Activated CD8-positive, alpha-beta memory T cell treated with anti-CD3 and anti-CD28 coated beads, Interleukin-2, amount 50 U/mL, for 24 hours (primary cell): ENCODE measurements at regions not wholly inside any gene's neighbourhood (a gene's known extent, or its start where the extent isn't known, plus 50 kb on each side); places are given as distances from the start of the nearest gene placed in this dataset.
"Not testable (repeated sequence)": the region's sequence is repeated elsewhere in the genome, so short reads cannot be mapped to it uniquely, and the experiment has no call there.

Experiments
- DNase-seq: peaks from one replicate; pipeline ENCODE4 v3.0.0-alpha.2; 2020; ENCODE audit errors: extremely low read depth

DNA sequence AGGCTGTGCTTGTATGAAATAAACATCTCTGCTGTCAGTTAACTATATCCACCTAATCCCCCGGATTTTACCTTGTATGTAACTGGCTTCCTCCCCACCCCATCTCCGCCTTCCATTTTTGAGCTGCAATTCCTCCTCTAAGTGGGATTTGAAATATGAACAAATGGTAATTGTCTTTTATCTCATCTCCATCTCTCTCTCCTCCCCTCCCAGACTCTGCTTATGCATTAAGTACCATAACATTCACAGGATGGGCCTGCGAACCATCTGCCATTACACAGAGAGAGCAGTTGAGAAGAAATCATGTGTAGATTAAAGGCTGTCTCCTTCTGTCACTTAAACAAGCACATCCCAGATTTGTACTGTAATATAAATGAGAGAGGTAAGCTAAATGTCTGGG is 1169.9 kb downstream of the TYW1 start:
- DNase-seq = no peak

DNA sequence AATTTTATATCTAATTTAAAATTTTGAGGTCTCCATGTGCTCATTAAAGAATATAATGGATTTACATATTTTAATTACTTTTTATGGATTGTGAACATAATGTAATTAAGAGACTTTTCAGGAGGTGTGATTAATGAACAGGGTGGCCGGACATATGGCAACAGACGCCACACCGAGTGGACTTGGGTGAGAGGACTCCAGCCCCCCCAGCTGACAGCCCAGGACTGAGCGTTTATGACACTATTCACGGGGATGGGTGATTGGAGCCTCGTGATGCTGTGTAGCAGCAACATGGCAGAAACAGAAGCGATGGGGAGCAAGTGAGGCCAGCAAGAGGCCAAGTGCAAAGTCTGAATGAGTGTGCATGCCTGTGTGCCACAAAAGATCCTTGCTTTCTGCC is 1176.9 kb downstream of the TYW1 start:
- no peak for DNase-seq

DNA sequence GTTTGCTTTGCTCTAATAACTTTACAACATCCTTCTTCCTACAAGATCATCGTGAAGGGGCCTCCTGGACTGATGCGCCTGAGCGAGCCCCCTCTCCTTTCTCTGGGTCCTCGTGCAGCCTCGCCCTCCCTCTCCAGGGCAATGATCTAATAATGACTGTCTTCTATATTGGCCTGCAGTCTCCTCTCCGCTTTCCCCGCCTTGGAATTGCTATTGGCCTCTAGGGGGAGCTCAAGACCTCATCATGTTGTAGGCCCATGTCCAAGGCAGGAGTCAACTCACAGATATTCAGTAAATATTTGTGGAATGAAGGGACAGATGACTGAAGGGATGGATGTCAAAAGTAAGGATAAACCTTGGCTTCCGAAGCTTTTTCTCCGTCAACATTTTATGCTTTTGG is 1180.3 kb downstream of the TYW1 start:
- no peak for DNase-seq

DNA sequence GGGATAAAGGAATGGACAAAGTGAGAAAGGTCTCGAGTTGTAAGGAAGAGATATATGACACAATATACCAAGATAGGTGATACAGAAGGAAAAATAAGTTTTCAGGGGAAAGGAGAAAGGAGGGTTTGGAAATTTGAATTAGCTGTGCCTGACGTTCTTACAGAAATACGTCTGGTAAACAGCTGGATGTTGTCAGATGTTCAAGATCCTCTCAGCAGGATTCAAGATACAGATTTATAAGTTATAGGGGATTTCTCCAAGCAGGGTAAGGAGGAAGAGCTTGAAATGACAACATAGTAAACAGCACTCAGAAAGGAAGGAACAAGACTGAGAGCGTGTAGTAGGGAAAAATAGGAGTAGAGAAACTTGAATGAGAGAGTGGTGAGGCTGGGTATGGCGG is 1184.1 kb downstream of the TYW1 start:
- no peak for DNase-seq

DNA sequence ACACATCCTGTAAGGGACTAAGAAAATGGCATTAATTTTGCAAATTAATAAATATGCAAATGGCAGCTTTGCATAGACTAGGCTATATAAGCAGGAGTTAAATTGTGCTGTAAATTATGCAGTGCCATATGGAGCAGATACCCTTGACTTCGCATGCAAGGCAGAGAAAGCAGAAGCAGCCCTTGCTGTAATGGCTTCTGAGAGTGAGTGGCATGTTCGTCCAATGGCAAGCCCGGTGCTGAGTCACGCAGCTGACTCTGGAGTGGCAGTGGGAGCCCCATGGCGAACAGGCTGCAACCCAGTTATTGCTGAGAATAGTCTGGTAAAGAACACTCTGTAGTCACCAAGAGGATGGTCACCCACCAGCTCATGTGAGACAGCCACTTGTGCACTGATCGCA is 1186.5 kb downstream of the TYW1 start:
- no peak for DNase-seq

DNA sequence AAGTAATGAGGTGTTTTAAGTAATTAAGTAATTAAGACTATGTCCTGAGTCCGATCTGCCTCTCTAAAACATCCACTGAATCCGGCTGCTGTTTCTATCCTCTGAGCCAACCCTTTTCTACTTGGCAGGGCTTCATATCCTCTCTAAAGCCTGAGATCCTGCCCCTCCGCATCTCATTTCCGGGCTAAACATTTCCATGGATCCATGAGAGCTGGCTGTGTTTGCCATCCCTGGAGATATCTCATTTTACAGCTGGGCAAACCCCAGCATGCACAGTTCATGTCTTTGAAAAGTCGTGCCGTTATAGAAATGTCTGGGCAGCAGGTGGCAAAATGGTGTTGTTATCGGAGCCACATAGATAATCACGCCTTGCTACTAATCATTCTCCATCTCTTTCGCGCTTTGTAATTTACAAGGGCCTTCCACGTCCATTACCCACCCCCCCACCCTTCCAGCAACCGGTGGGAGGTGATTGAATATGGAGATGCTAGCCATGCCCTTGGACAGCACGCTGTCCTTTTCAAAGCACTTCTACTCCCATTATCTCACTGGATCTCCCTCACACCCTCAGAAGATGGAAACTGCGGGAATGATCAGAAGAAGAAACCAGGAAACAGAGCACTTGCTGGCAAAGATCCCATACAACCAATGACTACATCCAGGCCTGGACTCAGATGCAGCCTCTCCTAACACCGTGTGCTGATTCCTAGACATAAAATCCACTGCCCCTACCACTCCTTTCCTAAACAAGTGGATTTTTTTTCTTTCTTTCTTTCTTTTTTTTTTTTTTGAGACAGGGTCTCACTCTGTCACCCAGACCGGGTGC is 1189.2 kb downstream of the TYW1 start:
- no peak for DNase-seq

DNA sequence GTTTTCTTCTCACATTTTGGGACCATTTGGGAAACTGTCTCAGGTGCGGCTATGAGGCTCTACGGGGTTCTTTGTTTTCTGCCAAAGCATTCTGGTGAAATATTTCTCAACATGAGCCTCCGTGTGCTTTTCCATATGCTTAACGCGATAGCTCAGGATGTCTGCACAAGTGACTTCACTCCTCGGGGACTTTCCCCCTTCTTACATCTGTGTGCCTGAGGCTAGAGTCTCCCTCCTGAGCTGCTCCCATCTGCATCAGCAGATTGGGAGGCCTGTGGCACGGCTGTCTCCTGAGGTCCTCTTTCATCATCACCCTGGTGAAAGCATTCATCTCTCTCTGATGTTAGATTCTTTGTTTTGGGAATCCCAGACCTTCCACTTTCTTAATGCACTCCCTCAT is 1190.9 kb downstream of the TYW1 start:
- DNase-seq = no peak

DNA sequence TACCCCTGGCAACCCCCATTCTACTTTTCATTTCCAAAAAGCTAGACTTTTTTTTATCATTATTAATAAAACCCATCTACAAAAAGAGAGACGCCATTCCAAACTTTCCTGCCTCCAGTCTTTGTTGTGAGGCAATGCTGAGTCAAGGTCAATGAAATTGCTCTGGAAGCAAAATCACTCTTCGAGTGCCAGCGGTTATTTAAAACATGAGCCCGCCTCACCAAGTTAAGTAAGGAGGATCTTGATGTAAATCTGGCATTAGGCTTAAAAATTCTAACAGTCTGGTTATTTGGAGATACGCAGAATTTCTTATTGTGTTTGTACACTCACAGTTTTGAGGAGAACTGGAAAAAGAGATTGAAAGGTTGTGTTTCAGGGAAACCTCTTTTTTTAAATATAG is 1196.3 kb downstream of the TYW1 start:
- no peak for DNase-seq

DNA sequence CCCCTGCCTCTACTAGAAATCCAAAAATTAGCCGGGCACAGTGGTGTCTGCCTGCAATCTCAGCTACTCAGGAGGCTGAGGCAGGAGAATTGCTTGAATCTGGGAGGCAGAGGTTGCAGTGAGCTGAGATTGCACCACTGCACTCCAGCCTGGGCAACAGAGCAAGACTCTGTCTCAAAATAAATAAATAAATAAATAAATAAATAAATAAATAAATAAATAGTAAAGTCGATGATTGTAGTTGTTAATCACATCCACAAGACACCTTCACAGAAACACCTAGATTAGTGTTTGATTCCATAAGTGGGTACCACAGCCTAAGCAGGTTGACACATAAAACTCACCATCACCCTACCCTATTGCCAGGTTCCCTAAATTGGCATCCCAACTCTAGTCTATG is 1199.0 kb downstream of the TYW1 start:
- DNase-seq = not testable (repeated sequence)

DNA sequence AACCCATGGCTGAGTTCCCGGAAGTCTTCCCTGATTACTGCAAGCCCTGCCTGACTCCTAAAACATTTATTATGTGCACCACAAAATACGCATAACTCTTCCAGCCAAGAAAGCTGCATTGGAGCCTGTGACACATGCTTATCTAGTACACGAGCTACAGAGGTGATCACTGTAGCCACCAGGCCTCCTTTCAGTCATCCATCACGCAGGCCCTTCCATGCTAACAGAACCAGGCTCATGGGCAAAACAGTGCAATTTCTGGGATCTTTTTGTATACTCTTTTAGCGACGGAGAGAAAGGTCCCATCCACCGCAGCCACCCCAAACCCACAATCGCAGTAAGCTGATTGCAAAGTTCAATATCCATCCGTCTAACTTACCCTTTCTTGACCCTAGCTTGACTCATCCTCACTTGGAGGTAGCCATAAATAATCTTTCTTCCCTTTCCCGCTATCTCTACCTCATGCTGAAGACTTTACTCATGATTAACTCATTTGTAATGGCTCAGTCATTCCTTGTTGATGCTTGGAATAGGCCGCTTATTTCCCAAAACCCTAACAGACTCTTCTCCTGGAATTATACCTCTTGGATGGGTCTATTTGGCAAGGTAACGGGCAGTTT is 1203.5 kb downstream of the TYW1 start:
- DNase-seq = no peak

DNA sequence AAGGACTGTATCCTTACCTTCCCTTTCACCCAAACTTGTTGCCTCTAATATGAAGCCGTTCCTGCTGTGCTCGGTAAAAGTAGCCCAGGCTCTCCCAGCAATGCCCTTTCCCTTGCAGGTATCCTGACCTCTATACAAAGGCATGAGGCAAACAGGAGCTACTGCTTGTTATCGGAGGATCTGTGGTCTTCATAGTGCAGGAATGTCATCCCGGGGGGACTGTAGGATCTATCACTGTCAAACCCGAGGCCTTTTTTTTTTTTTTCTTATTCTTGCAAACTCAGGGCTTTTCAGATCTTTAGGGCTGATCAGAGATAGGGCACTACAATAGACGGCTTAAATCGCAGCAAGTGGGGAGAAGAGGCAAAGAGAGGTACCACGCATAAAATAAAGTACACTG is 1206.6 kb downstream of the TYW1 start:
- DNase-seq = no peak

DNA sequence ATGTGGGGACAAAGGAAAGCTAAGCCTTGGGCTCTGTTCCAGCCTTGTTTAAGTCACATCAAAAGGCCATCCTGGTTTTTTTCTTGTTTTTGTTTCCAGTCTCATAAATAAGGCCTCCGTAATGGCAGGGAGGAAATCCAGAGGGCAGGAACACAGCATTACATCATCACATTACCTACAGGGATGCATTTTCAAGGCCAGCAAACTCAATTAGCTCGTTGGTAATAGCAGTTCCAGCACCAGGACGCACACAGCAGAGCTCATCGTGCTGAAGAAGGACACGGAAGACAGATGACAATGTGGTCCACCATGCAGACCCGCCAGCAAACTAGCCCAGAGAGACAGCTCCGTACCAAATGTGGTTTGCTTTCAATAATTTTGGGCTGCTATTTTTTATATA is 1209.2 kb downstream of the TYW1 start:
- no peak for DNase-seq

DNA sequence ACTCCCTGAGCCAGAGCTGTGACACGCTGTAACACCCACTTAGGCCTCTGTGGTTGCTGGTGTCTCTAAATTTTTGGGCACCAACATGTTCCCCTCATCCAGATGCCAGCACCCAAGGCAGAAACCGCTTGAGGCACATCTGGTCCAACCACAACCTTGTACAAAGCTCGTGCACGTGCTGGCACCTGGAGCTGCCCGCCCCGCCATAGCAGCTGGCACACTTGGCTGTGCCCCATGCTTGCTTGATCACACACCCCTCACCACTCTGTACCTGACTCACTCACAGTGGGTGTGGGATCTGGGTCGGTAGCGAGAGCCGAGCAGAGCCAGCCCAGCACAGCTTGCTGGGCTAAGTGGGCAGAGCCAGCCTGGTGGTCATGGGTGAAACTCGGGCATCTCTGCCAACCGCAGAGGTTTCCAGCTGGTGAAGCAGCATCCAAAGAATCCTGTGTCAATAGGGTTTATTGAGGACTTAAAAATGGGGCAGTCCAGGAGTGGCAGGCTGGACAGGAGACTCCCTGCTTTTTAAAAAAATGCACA is 1210.4 kb downstream of the TYW1 start:
- DNase-seq = no peak

DNA sequence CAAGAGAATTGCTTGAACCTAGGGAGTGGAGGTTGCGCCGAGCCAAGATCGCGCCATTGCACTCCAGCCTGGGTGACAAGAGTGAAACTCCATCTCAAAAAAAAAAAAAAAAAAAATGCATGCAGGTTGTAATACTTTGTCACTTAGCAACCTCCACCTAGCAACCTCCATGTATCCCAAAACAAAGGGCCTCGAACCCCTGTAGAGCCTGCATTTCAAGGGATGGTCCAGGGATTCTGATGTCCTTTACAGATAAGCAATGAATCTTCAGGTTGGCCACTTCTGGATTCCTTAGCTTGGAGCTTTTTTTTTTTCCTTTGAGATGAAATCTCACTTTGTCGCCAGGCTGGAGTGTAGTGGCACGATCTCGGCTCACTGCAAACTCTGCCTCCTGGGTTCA is 1211.0 kb downstream of the TYW1 start:
- DNase-seq = no peak

DNA sequence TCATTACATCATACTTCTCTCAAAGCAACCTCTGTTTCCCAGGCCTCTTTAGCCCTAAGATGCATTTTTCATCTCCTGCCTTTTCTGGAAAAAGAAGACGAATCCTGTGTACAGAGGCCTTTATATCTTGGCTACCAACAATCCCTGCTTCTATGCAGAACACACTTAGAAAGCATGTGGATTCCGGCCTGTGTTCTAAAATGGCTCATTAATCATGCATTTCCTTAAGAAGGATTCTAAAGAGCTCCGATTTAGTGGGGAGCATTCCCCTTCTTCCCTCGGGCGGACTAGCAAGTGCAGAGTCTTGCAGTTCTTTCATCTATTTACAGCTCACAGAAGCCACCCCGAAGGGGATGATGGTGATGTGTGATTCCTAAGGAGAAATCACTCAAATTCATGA is 1212.9 kb downstream of the TYW1 start:
- no peak for DNase-seq

DNA sequence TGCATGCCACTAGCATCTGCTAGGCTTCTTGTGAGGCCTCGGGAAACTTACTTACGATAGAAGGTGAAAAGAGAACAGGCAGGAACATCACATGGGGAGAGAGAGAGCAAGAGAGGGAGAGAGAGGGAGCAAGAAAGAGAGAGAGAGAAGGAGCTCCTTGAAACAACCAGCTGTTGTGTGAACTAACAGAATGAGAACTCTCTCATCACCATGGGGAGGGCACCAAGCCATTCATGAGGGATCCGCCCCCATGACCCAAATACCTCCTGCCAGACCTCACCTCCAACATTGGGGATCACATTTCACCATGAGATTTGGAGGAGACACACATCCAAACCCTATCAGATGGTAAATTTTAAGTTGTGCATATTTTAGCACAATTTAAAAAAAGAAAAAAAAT is 1217.2 kb downstream of the TYW1 start:
- no peak for DNase-seq

DNA sequence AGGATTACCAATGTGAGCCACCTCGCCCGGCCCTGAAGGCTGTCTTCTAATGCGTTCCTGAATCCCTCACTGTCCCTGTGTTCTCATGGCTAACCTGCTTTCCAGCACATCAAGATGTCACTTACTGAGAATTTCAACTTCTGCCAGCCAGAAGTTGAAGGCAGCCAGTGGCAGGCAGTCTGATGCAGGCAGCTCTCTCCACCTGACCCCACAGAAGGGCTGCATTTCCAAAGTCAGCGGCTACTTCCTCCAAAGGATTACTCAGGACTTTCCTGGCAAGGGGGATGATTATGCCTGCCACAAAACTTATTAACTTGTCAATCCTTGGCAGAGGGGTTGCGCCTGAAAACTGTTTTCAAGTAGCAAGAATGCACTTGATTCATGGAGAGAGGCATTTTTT is 1219.4 kb downstream of the TYW1 start:
- DNase-seq = no peak

DNA sequence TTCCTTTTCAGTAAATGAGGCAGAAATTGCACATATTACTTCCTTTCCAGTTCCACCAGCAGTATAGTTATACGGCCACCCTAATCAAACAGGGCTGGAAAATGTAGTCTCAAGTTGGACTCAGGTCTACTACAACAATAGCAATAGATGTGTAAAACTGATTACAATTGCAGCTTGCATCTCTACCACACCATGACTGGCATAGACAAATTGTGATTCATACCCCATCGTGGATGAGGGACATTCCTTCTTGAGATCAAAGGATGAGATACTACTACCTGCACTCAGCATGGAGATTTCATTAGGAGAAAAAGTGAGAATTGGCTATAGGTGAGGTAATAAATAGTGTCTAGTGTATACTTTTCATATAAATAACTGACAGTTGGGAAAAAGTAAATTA is 1220.8 kb downstream of the TYW1 start:
- DNase-seq = no peak

DNA sequence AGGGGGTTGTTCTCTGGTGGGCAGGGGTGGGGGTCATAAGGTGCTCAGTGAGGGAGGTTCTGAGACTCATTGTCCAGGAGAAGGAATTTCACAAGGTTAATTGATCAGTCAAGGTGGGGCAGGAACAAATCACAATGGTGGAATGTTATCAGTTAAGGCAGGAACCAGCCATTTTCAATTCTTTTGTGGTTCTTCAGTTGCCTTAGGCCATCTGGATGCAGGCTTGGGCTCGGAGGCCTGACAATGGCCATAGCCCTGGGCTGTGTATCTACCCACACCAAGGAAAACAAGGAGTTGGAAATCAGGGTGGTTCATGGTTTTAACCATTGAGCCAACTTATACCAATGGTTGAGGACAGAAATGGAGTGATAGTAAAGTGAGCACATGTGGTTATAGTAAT is 1221.8 kb downstream of the TYW1 start:
- DNase-seq = no peak

DNA sequence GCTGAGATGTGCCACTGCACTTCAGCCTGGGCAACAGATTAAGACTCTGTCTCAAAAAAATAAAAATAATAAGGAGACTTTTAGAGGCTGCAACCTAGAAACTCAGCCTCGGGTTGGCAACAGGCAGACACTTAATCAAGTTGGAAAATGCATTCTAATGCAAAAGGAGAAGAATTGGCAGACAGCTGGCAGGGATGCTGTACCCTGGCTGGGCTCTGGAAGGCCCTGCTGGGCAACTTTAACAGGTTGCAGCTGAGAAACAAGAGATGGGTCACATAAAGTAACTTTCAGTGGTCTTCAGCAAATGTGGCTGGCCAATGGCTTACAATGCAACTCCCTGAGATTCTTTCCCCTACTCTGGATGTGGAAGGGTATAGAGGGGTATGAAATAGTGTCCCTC is 1225.7 kb downstream of the TYW1 start:
- no peak for DNase-seq

DNA sequence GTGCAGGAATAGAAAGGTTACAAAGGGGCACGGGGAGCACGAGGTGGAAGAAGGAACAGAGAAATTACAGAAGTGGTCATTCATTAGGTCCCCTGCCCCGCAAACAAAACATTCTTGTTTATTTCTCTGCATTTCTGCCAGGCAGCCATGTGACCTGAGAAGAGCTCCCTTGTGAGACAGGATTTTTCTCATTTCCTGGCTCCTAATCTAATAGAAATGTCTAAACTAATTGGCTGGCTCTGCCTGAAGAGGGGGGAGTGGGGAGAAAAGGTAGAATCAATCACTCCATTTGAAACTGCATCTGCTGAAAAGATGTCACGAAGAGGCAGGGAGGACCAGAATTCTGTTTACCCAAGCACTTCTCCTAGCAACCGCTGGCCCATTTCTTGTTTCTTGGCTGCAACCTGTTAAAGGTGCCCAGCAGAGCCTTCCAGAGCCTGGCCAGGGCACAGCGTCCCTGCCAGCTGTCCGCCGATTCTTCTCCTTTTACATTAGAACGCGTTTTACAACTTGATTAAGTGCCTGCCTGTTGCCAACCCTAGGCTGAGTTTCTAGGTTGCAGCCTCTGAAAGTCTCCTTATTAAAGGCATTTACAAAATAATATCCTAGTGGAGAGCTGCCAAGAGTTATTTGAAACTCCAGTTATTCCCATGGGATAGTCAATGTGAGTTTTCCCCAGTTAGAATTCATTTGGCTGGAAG is 1227.6 kb downstream of the TYW1 start:
- DNase-seq = no peak

DNA sequence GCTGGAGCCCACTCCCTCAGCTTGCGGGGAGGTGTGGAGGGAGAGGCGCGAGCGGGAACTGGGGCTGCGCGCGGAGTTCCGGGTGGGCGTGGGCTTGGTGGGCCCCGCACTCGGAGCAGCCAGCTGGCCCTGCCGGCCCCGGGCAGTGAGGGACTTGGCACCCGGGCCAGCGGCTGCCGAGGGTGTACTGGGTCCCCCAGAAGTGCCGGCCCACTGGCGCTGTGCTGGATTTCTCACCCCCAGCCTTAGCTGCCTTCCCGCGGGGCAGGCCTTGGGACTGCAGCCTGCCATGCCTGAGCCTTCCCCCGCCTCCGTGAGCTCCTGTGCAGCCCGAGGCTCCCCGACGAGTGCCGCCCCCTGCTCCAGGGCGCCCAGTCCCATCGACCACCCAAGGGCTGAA is 1234.4 kb downstream of the TYW1 start:
- DNase-seq = not testable (repeated sequence)

DNA sequence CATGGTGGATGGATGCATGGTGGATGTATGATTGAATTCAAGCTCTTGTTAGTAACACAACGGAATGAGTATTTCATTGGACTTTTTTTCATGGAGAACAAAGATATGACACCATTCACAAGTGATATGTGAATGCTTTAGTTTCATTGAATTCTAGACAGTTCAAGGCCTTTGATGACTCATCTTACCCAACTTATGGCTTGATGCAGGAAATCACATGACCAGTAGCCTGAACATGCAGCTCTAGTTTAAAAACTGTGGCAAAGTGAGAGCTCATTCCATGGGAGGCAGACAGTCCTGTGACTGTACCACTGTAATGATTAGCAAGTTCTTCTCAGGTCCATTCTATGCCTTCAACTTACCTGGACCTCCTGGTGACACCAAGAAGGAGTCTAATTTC is 1239.3 kb downstream of the TYW1 start:
- DNase-seq = no peak
